ENCODE measurements at regions not wholly inside any gene's neighbourhood (a gene's known extent, or its start where the extent isn't known, plus 50 kb on each side); places are given as distances from the start of the nearest gene placed in this dataset.
"Not testable (repeated sequence)": the region's sequence is repeated elsewhere in the genome, so short reads cannot be mapped to it uniquely, and the experiment has no call there.

- intact Hi-C loops (cut with DNase I); DNase-seq (ENCODE audit: extremely low spot score in 2 of 2); H3K9me3 ChIP-seq: not testable (repeated sequence)
Observed at GRCh38 chr11:134492411-134492810, 80.4 kb upstream of the B3GAT1 start.

DNA sequence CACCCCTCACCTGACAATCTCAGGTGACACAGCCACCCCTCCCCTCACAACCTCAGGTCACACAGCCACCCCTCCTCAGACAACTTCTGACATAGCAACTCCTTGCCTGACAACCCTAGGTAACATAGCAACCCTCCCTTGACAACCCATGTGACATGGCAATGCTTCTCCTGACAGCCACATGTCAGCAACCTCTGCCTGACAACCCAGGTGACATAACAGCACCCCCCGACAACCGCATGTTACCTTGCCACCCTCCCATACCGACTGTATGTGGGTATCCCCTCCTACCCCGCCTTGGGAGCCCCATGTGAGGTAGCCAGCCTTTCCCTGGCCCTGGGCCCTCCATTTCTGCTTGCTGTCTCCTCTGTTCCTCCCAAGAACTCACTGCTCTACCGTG is 77.7 kb upstream of the B3GAT1 start:
- Histone ChIP-seq H3K4me1 (no peaks in the 10 kb centered on the region), H3K27me3 (no peaks in the 10 kb centered on the region), H3K27ac (no peak overlapping the region), H3K9me3 (no peaks in the 10 kb centered on the region), H3K36me3 (no peaks in the 10 kb centered on the region), H3K4me3 (no peak overlapping the region)
- DNase-seq (ENCODE audit: extremely low spot score in 2 of 2), result no peak
- TF ChIP-seq, protein P1, sequence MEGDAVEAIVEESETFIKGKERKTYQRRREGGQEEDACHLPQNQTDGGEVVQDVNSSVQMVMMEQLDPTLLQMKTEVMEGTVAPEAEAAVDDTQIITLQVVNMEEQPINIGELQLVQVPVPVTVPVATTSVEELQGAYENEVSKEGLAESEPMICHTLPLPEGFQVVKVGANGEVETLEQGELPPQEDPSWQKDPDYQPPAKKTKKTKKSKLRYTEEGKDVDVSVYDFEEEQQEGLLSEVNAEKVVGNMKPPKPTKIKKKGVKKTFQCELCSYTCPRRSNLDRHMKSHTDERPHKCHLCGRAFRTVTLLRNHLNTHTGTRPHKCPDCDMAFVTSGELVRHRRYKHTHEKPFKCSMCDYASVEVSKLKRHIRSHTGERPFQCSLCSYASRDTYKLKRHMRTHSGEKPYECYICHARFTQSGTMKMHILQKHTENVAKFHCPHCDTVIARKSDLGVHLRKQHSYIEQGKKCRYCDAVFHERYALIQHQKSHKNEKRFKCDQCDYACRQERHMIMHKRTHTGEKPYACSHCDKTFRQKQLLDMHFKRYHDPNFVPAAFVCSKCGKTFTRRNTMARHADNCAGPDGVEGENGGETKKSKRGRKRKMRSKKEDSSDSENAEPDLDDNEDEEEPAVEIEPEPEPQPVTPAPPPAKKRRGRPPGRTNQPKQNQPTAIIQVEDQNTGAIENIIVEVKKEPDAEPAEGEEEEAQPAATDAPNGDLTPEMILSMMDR (IDR thresholded peaks at IDR 0.05), result no peak
- no peak for TF ChIP-seq POLR2A (IDR thresholded peaks at IDR 0.05)
- TF ChIP-seq POLR2AphosphoS5 (IDR thresholded peaks at IDR 0.05; ENCODE audit: insufficient read depth in 1 of 2, low read depth in 1 of 2), result no peak
- intact Hi-C loops (cut with DNase I), result no loop called here

More at GRCh38 chr11:134492411-134492810, 80.4 kb upstream of the B3GAT1 start:
- H3K27ac ChIP-seq, H3K4me3 ChIP-seq, H3K4me1 ChIP-seq, H3K27me3 ChIP-seq, H3K36me3 ChIP-seq: not testable (repeated sequence)

DNA sequence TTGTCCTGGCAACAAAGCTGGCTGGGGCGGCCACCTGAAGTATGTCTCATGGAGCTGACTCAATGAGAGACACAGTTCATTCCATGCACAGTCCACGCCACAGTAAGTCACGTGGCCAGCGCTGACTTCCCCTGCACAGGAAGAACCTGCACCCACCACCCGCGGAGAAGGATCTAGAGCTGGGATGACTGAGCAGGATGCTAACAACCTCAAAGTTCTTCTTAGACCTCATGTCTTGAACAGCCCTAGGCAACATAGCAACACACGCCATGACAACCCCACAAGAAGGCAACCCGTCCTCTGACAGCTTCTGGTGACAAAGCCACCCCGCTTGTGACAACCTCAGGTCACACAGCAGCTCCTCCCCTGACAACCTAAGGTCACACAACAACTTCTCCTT is 76.9 kb upstream of the B3GAT1 start:
- no peaks in the 10 kb centered on the region for H3K27me3 ChIP-seq
- no peak overlapping the region for H3K27ac ChIP-seq
- no peak overlapping the region for H3K4me3 ChIP-seq
- TF ChIP-seq POLR2AphosphoS5 (IDR thresholded peaks at IDR 0.05; ENCODE audit: insufficient read depth in 1 of 2, low read depth in 1 of 2) (no peak), POLR2A (IDR thresholded peaks at IDR 0.05) (no peak)
- TF ChIP-seq, protein P1 (IDR thresholded peaks at IDR 0.05), result no peak
- intact Hi-C loops (cut with DNase I), result no loop called here
- no peaks in the 10 kb centered on the region for H3K36me3 ChIP-seq
- no peaks in the 10 kb centered on the region for H3K4me1 ChIP-seq
- no peaks in the 10 kb centered on the region for H3K9me3 ChIP-seq
- no peak for DNase-seq (ENCODE audit: extremely low spot score in 2 of 2)

DNA sequence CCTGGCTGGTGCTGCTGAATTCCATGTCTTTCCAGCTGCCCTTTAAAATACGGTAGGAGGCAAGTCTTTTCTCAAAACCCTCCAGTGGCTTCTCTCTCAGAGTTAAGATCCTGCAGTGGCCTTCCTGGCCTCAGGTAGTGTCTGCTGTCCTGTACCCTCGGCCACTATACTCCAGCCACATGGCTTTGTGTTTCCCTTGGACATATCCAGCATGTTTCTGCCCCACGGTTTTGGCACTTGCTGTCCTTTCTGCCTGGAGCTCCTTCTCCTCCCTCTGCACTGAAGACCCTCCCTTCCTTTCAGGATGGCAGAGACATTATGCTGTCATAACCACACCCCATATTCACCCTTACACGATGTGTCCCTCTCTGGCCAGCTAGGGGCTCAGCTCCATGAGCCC is 76.5 kb upstream of the B3GAT1 start:
- no peak overlapping the region for H3K4me3 ChIP-seq
- intact Hi-C loops (cut with DNase I), result no loop called here
- TF ChIP-seq POLR2AphosphoS5 (IDR thresholded peaks at IDR 0.05; ENCODE audit: insufficient read depth in 1 of 2, low read depth in 1 of 2) (no peak), POLR2A (IDR thresholded peaks at IDR 0.05) (no peak)
- TF ChIP-seq, protein P1 (IDR thresholded peaks at IDR 0.05), result no peak
- DNase-seq (ENCODE audit: extremely low spot score in 2 of 2), result no peak
- H3K36me3 ChIP-seq, result no peaks in the 10 kb centered on the region
- no peaks in the 10 kb centered on the region for H3K9me3 ChIP-seq
- no peaks in the 10 kb centered on the region for H3K27me3 ChIP-seq
- no peak overlapping the region for H3K27ac ChIP-seq
- H3K4me1 ChIP-seq, result no peaks in the 10 kb centered on the region

- no peak for DNase-seq (ENCODE audit: extremely low spot score in 2 of 2)
- Histone ChIP-seq H3K9me3 (no peaks in the 10 kb centered on the region), H3K4me3 (no peak overlapping the region), H3K36me3 (no peaks in the 10 kb centered on the region), H3K4me1 (no peaks in the 10 kb centered on the region), H3K27ac (no peak overlapping the region), H3K27me3 (no peaks in the 10 kb centered on the region)
- TF ChIP-seq POLR2AphosphoS5 (IDR thresholded peaks at IDR 0.05; ENCODE audit: insufficient read depth in 1 of 2, low read depth in 1 of 2), result no peak
- no peak for TF ChIP-seq POLR2A (IDR thresholded peaks at IDR 0.05)
- TF ChIP-seq, protein P1 (IDR thresholded peaks at IDR 0.05), result no peak
- intact Hi-C loops (cut with DNase I), result no loop called here
Observed at GRCh38 chr11:134487696-134488095, 75.7 kb upstream of the B3GAT1 start.

DNA sequence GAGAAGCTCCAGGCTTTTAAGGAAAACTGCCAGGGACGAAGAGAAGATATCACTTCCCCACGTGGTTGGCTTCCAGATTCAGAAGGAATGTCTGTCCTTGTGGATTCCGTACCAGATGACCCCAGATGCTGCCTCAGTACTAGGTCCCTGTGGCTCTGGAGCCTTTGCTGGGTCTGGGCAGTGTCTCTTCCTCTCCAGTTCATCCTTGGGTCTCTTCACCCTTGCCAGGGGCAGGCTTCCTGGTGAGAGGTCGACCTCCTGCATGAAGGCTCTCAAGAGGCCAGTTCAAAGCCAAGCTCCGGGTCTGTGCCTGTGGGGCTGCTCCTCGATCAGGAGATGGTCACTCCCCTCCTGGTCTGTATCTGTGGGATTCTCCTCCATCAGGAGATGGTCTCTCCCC is 74.7 kb upstream of the B3GAT1 start:
- Histone ChIP-seq H3K36me3 (no peaks in the 10 kb centered on the region), H3K4me3 (no peak overlapping the region), H3K4me1 (no peaks in the 10 kb centered on the region), H3K27me3 (no peaks in the 10 kb centered on the region), H3K9me3 (no peaks in the 10 kb centered on the region), H3K27ac (no peak overlapping the region)
- TF ChIP-seq, protein P1 (IDR thresholded peaks at IDR 0.05), result no peak
- TF ChIP-seq POLR2A (IDR thresholded peaks at IDR 0.05) (no peak), POLR2AphosphoS5 (IDR thresholded peaks at IDR 0.05; ENCODE audit: insufficient read depth in 1 of 2, low read depth in 1 of 2) (no peak)
- intact Hi-C loops (cut with DNase I), result no loop called here
- DNase-seq (ENCODE audit: extremely low spot score in 2 of 2), result no peak
